Dendritic cell treated with granulocyte-macrophage colony-stimulating factor and Interleukin-4, amounts not matched to agents 40 ng/mL and 50 ng/mL, for 4 days (primary cell): ENCODE measurements at regions not wholly inside any gene's neighbourhood (a gene's known extent, or its start where the extent isn't known, plus 50 kb on each side); places are given as distances from the start of the nearest gene placed in this dataset.
"Not testable (repeated sequence)": the region's sequence is repeated elsewhere in the genome, so short reads cannot be mapped to it uniquely, and the experiment has no call there.

Experiments used
- H3K27ac Mint-ChIP-seq: one replicate; pipeline ENCODE4 v1.8.0; 2022; ENCODE audit warnings: mild to moderate bottlenecking, mixed read lengths
- H3K27me3 Mint-ChIP-seq: one replicate; pipeline ENCODE4 v1.8.0; 2022; ENCODE audit warnings: mild to moderate bottlenecking, mixed read lengths
- H3K36me3 Mint-ChIP-seq: one replicate; pipeline ENCODE4 v1.8.0; 2022; ENCODE audit warnings: low read depth, mixed read lengths
- H3K4me1 Mint-ChIP-seq: one replicate; pipeline ENCODE4 v1.8.0; 2022; ENCODE audit warnings: low read depth, mixed read lengths
- H3K4me3 Mint-ChIP-seq: one replicate; pipeline ENCODE4 v1.8.0; 2022; ENCODE audit warnings: mild to moderate bottlenecking, moderate library complexity, mixed read lengths
- H3K9me3 Mint-ChIP-seq: one replicate; pipeline ENCODE4 v1.8.0; 2022; ENCODE audit warnings: mixed read lengths
- intact Hi-C: fragments of 100-400 bp; cut with micrococcal nuclease; formaldehyde crosslinking; loops from one replicate; pipeline ENCODE4 v1.15.0; 2022

- H3K27me3 Mint-ChIP-seq, result no peaks in the 10 kb centered on the region
- no peak overlapping the region for H3K4me3 Mint-ChIP-seq
- H3K27ac Mint-ChIP-seq, result no peak overlapping the region
- H3K36me3 Mint-ChIP-seq, result no peaks in the 10 kb centered on the region
- intact Hi-C loops, result no loop called here
- H3K4me1 Mint-ChIP-seq, result peaks cover 19% of the 10 kb centered on the region
- H3K9me3 Mint-ChIP-seq, result no peaks in the 10 kb centered on the region
These were observed 252.9 kb upstream of the KLF3 start for GRCh38 chr4:38411092-38411491.

GRCh38 chr4:38411981-38412536, 251.9 kb upstream of the KLF3 start:
- peaks cover 13% of the 10 kb centered on the region for H3K4me1 Mint-ChIP-seq
- H3K4me3 Mint-ChIP-seq, result no peak overlapping the region
- no peaks in the 10 kb centered on the region for H3K27me3 Mint-ChIP-seq
- no peak overlapping the region for H3K27ac Mint-ChIP-seq
- no peaks in the 10 kb centered on the region for H3K36me3 Mint-ChIP-seq
- H3K9me3 Mint-ChIP-seq, result no peaks in the 10 kb centered on the region
- intact Hi-C loops, result no loop called here

GRCh38 chr4:38413524-38414341, 250.3 kb upstream of the KLF3 start:
- H3K27ac Mint-ChIP-seq, result no peak overlapping the region
- H3K4me1 Mint-ChIP-seq, result peaks cover 17% of the 10 kb centered on the region
- no peaks in the 10 kb centered on the region for H3K36me3 Mint-ChIP-seq
- H3K27me3 Mint-ChIP-seq, result no peaks in the 10 kb centered on the region
- peaks cover 6% of the 10 kb centered on the region for H3K9me3 Mint-ChIP-seq
- intact Hi-C loops, result no loop called here
- no peak overlapping the region for H3K4me3 Mint-ChIP-seq

- Mint-ChIP-seq H3K4me3 (no peak overlapping the region), H3K9me3 (peaks cover 10% of the 10 kb centered on the region), H3K27ac (no peak overlapping the region), H3K27me3 (no peaks in the 10 kb centered on the region), H3K36me3 (no peaks in the 10 kb centered on the region), H3K4me1 (peaks cover 19% of the 10 kb centered on the region)
- intact Hi-C loops, result no loop called here
These were observed 249.6 kb upstream of the KLF3 start for GRCh38 chr4:38414410-38414809.

GRCh38 chr4:38415682-38416081, 248.3 kb upstream of the KLF3 start:
- Mint-ChIP-seq H3K27ac (no peak overlapping the region), H3K4me1 (peaks cover 19% of the 10 kb centered on the region)

GRCh38 chr4:38416450-38417014, 247.5 kb upstream of the KLF3 start:
- H3K9me3 Mint-ChIP-seq, result peaks cover 25% of the 10 kb centered on the region
- H3K4me3 Mint-ChIP-seq, result no peak overlapping the region
- peaks cover 19% of the 10 kb centered on the region for H3K4me1 Mint-ChIP-seq
- H3K27ac Mint-ChIP-seq, result no peak overlapping the region
- intact Hi-C loops, result no loop called here
- no peaks in the 10 kb centered on the region for H3K36me3 Mint-ChIP-seq
- H3K27me3 Mint-ChIP-seq, result no peaks in the 10 kb centered on the region

More at GRCh38 chr4:38415682-38416081, 248.3 kb upstream of the KLF3 start:
- H3K36me3 Mint-ChIP-seq, result no peaks in the 10 kb centered on the region
- H3K9me3 Mint-ChIP-seq, result peaks cover 23% of the 10 kb centered on the region
- intact Hi-C loops, result no loop called here
- H3K4me3 Mint-ChIP-seq, result no peak overlapping the region
- H3K27me3 Mint-ChIP-seq, result no peaks in the 10 kb centered on the region

- H3K36me3 Mint-ChIP-seq, H3K27ac Mint-ChIP-seq, H3K27me3 Mint-ChIP-seq, H3K4me3 Mint-ChIP-seq, intact Hi-C loops: not testable (repeated sequence)
- H3K4me1 Mint-ChIP-seq, result peaks cover 11% of the 10 kb centered on the region
- peaks cover 25% of the 10 kb centered on the region for H3K9me3 Mint-ChIP-seq
These were observed 243.7 kb upstream of the KLF3 start for GRCh38 chr4:38420254-38420653.

GRCh38 chr4:38422850-38423249, 241.1 kb upstream of the KLF3 start:
- intact Hi-C loops, result no loop called here

GRCh38 chr4:38424151-38424871, 239.7 kb upstream of the KLF3 start:
- no peaks in the 10 kb centered on the region for H3K4me1 Mint-ChIP-seq
- intact Hi-C loops, result no loop called here
- peaks cover 15% of the 10 kb centered on the region for H3K9me3 Mint-ChIP-seq
- no peak overlapping the region for H3K4me3 Mint-ChIP-seq
- no peaks in the 10 kb centered on the region for H3K36me3 Mint-ChIP-seq
- H3K27ac Mint-ChIP-seq, result no peak overlapping the region
- peaks cover 8% of the 10 kb centered on the region for H3K27me3 Mint-ChIP-seq

More at GRCh38 chr4:38422850-38423249, 241.1 kb upstream of the KLF3 start:
- Mint-ChIP-seq H3K27me3 (peaks cover 7% of the 10 kb centered on the region), H3K4me1 (peaks cover 11% of the 10 kb centered on the region), H3K4me3 (no peak overlapping the region), H3K9me3 (peaks cover 25% of the 10 kb centered on the region), H3K27ac (no peak overlapping the region), H3K36me3 (no peaks in the 10 kb centered on the region)

GRCh38 chr4:38426532-38426931, 237.5 kb upstream of the KLF3 start:
- no peak overlapping the region for H3K4me3 Mint-ChIP-seq
- intact Hi-C loops, result no loop called here
- H3K27ac Mint-ChIP-seq, result no peak overlapping the region
- peaks cover 8% of the 10 kb centered on the region for H3K27me3 Mint-ChIP-seq
- no peaks in the 10 kb centered on the region for H3K36me3 Mint-ChIP-seq
- no peaks in the 10 kb centered on the region for H3K9me3 Mint-ChIP-seq
- peaks cover 4% of the 10 kb centered on the region for H3K4me1 Mint-ChIP-seq

- intact Hi-C loops, result no loop called here
- no peak overlapping the region for H3K4me3 Mint-ChIP-seq
- no peak overlapping the region for H3K27ac Mint-ChIP-seq
- peaks cover 4% of the 10 kb centered on the region for H3K4me1 Mint-ChIP-seq
- H3K9me3 Mint-ChIP-seq, result peaks cover 6% of the 10 kb centered on the region
- peaks cover 10% of the 10 kb centered on the region for H3K27me3 Mint-ChIP-seq
- no peaks in the 10 kb centered on the region for H3K36me3 Mint-ChIP-seq
These were observed 233.2 kb upstream of the KLF3 start for GRCh38 chr4:38430841-38431240.

GRCh38 chr4:38442073-38442788, 221.8 kb upstream of the KLF3 start:
- Mint-ChIP-seq H3K4me3 (no peak overlapping the region), H3K9me3 (peaks cover 21% of the 10 kb centered on the region), H3K27ac (no peak overlapping the region), H3K36me3 (no peaks in the 10 kb centered on the region), H3K27me3 (no peaks in the 10 kb centered on the region), H3K4me1 (no peaks in the 10 kb centered on the region)
- intact Hi-C loops, result no loop called here

- Mint-ChIP-seq H3K4me1 (peaks cover 32% of the 10 kb centered on the region), H3K4me3 (no peak overlapping the region), H3K36me3 (no peaks in the 10 kb centered on the region), H3K27ac (no peak overlapping the region), H3K9me3 (peaks cover 17% of the 10 kb centered on the region), H3K27me3 (peaks cover 2% of the 10 kb centered on the region)
- intact Hi-C loops, result no loop called here
These were observed 214.4 kb upstream of the KLF3 start for GRCh38 chr4:38449506-38450174.
